H1 (cell line): ENCODE measurements at regions not wholly inside any gene's neighbourhood (a gene's known extent, or its start where the extent isn't known, plus 50 kb on each side); places are given as distances from the start of the nearest gene placed in this dataset.

ENCODE experiments used
- CTCF ChIA-PET: fragments of 300-600 bp; sonication (Branson Sonifier 250); formaldehyde crosslinking; loops from one replicate; lab custom pipeline; 2021; ENCODE audit not compliant: partially characterized antibody; lab: Charles Lee
- POLR2A ChIA-PET: fragments of 300-600 bp; sonication (Branson Sonifier 250); formaldehyde crosslinking; loops from one replicate; lab custom pipeline; 2021; ENCODE audit warnings: inconsistent platforms; ENCODE audit not compliant: partially characterized antibody; lab: Charles Lee
- DNase-seq, 2 experiments: peaks; one replicate each; pipeline versions ENCODE4 v3.0.0 to v3.0.0-alpha.2; 2010 to 2022; ENCODE audit warnings: low spot score in 2 of 2, low read depth in 1 of 2, mixed read lengths in 1 of 2
- FAIRE-seq: peaks from 2 replicates; lab custom pipeline; 2011; peaks lifted over from hg19 to GRCh38; lab: Jason Lieb, UNC
- H2AFZ ChIP-seq: 2 replicates; pipeline ENCODE4 v1.8.1; 2012; ENCODE audit warnings: low read length, inconsistent platforms
- H2AK5ac ChIP-seq: 2 replicates; pipeline ENCODE4 v1.6.1; 2013; ENCODE audit warnings: low read depth, low read length
- H2BK120ac ChIP-seq: replicated peaks from 2 replicates; pipeline ENCODE3; 2013; ENCODE audit warnings: low read depth, low read length, inconsistent platforms
- H2BK12ac ChIP-seq: 2 replicates; pipeline ENCODE4 v1.6.1; 2013; ENCODE audit warnings: low read depth, low read length
- H2BK15ac ChIP-seq: 2 replicates; pipeline ENCODE4 v1.6.1; 2013; ENCODE audit warnings: low read length
- H2BK20ac ChIP-seq: 2 replicates; pipeline ENCODE4 v1.6.1; 2013; ENCODE audit warnings: low read length
- H2BK5ac ChIP-seq: 2 replicates; pipeline ENCODE4 v1.6.1; 2013; ENCODE audit warnings: low read depth, low read length
- H3K14ac ChIP-seq: 2 replicates; pipeline ENCODE4 v1.6.1; 2013; ENCODE audit warnings: inconsistent platforms; ENCODE audit not compliant: insufficient read length
- H3K18ac ChIP-seq: 2 replicates; pipeline ENCODE4 v1.6.1; 2013; ENCODE audit warnings: low read length; ENCODE audit errors: extremely low read depth
- H3K23ac ChIP-seq: 2 replicates; pipeline ENCODE4 v1.6.1; 2013; ENCODE audit warnings: inconsistent platforms; ENCODE audit not compliant: insufficient read length
- H3K23me2 ChIP-seq: 2 replicates; pipeline ENCODE4 v1.6.1; 2013; ENCODE audit warnings: low read depth, low read length
- H3K27ac ChIP-seq: 2 replicates; pipeline ENCODE4 v1.6.1; 2011; ENCODE audit warnings: low read depth, low read length, inconsistent platforms
- H3K27me3 ChIP-seq, 4 experiments: replicated peaks in 1 of 4; 1 replicate in 1 of 4; 2 replicates in 3 of 4; pipeline versions ENCODE4 v1.6.1 to v1.8.1; 2011 to 2013; ENCODE audit warnings: low read length in 3 of 4, mild to moderate bottlenecking in 3 of 4, inconsistent platforms in 2 of 4, mixed read lengths in 2 of 4, moderate library complexity in 1 of 4; ENCODE audit not compliant: control insufficient read depth in 3 of 4, insufficient read depth in 3 of 4; ENCODE audit errors: extremely low read depth in 1 of 4
- H3K36me3 ChIP-seq, 4 experiments: 2 replicates each; pipeline versions ENCODE4 v1.6.1 to v1.8.1; 2011 to 2013; ENCODE audit warnings: mild to moderate bottlenecking in 4 of 4, low read length in 3 of 4, moderate library complexity in 2 of 4, control low read depth in 1 of 4, inconsistent platforms in 1 of 4; ENCODE audit not compliant: insufficient read depth in 4 of 4, control insufficient read depth in 2 of 4
- H3K4ac ChIP-seq: replicated peaks from 2 replicates; pipeline ENCODE3; 2013; ENCODE audit warnings: low read length, low read depth, mixed read lengths, inconsistent platforms; ENCODE audit not compliant: insufficient read length
- H3K4me1 ChIP-seq, 4 experiments: replicated peaks in 1 of 4; 1 replicate in 1 of 4; 2 replicates in 3 of 4; pipeline versions ENCODE4 v1.6.1 to v1.8.1; 2011 to 2013; ENCODE audit warnings: low read length in 3 of 4, inconsistent platforms in 2 of 4, mixed read lengths in 1 of 4; ENCODE audit not compliant: insufficient read depth in 4 of 4, control insufficient read depth in 3 of 4
- H3K4me2 ChIP-seq, 2 experiments: 2 replicates each; pipeline versions ENCODE4 v1.6.1 to v1.8.1; 2011 to 2013; ENCODE audit warnings: low read depth in 2 of 2, low read length in 2 of 2, control low read depth in 1 of 2, inconsistent platforms in 1 of 2, mild to moderate bottlenecking in 1 of 2; ENCODE audit not compliant: insufficient read depth in 1 of 2
- H3K4me3 ChIP-seq, 4 experiments: fragments of 200-600, 300-600 bp in 1 of 4; sonication (generic), shearing (Covaris generic), sonication (Bioruptor Twin) in 1 of 4; 2 replicates each; pipeline versions ENCODE4 v1.5.1 to v1.8.1; 2011 to 2016; ENCODE audit warnings: low read length in 4 of 4, low read depth in 3 of 4, control low read depth in 2 of 4, inconsistent platforms in 2 of 4, mild to moderate bottlenecking in 2 of 4, mixed read lengths in 1 of 4, moderate library complexity in 1 of 4; ENCODE audit not compliant: insufficient read depth in 2 of 4; ENCODE audit errors: extremely low read depth in 1 of 4
- H3K56ac ChIP-seq: replicated peaks from 2 replicates; pipeline ENCODE3; 2013; ENCODE audit warnings: low read depth, mild to moderate bottlenecking, mixed read lengths, low read length, inconsistent platforms; ENCODE audit not compliant: insufficient read length
- H3K79me1 ChIP-seq: 2 replicates; pipeline ENCODE4 v1.6.1; 2013; ENCODE audit warnings: low read depth, low read length, control low read depth
- H3K79me2 ChIP-seq, 2 experiments: 2 replicates each; pipeline versions ENCODE4 v1.6.1 to v1.8.1; 2012 to 2013; ENCODE audit warnings: low read length in 2 of 2, mild to moderate bottlenecking in 2 of 2, inconsistent platforms in 1 of 2; ENCODE audit not compliant: insufficient read depth in 2 of 2, control insufficient read depth in 1 of 2
- H3K9ac ChIP-seq, 4 experiments: replicated peaks in 1 of 4; 1 replicate in 1 of 4; 2 replicates in 3 of 4; pipeline versions ENCODE4 v1.6.1 to v1.8.1; 2011 to 2013; ENCODE audit warnings: low read depth in 3 of 4, low read length in 3 of 4, control low read depth in 2 of 4, mild to moderate bottlenecking in 2 of 4, moderate library complexity in 2 of 4, inconsistent platforms in 1 of 4; ENCODE audit errors: extremely low read depth in 1 of 4
- H3K9me3 ChIP-seq, 2 experiments: 2 replicates each; pipeline versions ENCODE4 v1.6.1 to v1.8.1; 2012 to 2013; ENCODE audit warnings: mild to moderate bottlenecking in 2 of 2, moderate library complexity in 2 of 2, control low read depth in 1 of 2, inconsistent platforms in 1 of 2, low read depth in 1 of 2, low read length in 1 of 2, mixed read lengths in 1 of 2; ENCODE audit not compliant: insufficient read depth in 2 of 2
- H4K20me1 ChIP-seq, 2 experiments: replicated peaks in 1 of 2; 2 replicates each; pipeline versions ENCODE3 to v1.8.1; 2011 to 2013; ENCODE audit warnings: inconsistent platforms in 2 of 2, low read length in 2 of 2, mild to moderate bottlenecking in 1 of 2; ENCODE audit not compliant: insufficient read depth in 2 of 2, control insufficient read depth in 1 of 2
- H4K5ac ChIP-seq: 2 replicates; pipeline ENCODE4 v1.6.1; 2013; ENCODE audit warnings: low read length, low read depth, mixed read lengths, inconsistent platforms; ENCODE audit not compliant: insufficient read length
- H4K8ac ChIP-seq: 2 replicates; pipeline ENCODE4 v1.8.0; 2013; ENCODE audit warnings: mild to moderate bottlenecking, moderate library complexity, low read length, inconsistent platforms; ENCODE audit not compliant: insufficient read depth; ENCODE audit errors: extremely low read depth
- H4K91ac ChIP-seq: replicated peaks from 2 replicates; pipeline ENCODE3; 2013; ENCODE audit warnings: low read length, mixed read lengths, inconsistent platforms; ENCODE audit not compliant: insufficient read length
- ATF3 ChIP-seq: IDR thresholded peaks from 2 replicates; pipeline ENCODE4 v1.6.1; 2011; ENCODE audit warnings: low read depth, mild to moderate bottlenecking, low read length; ENCODE audit not compliant: insufficient read depth
- CTCF ChIP-seq, 3 experiments: IDR thresholded peaks; 1 replicate in 2 of 3; 2 replicates in 1 of 3; pipeline versions ENCODE4 v1.5.1 to v1.6.1; 2011; ENCODE audit warnings: low read length in 3 of 3, mild to moderate bottlenecking in 3 of 3, inconsistent platforms in 2 of 3, low read depth in 1 of 3, moderate library complexity in 1 of 3; ENCODE audit not compliant: insufficient read depth in 1 of 3; ENCODE audit errors: control extremely low read depth in 1 of 3
- E2F6 ChIP-seq: IDR thresholded peaks from 2 replicates; pipeline ENCODE4 v1.6.1; 2012; ENCODE audit warnings: inconsistent platforms
- KDM1A ChIP-seq: fragments of 200-600, 300-600 bp; sonication (generic); IDR thresholded peaks from 2 replicates; pipeline ENCODE4 v1.7.1; 2016; ENCODE audit warnings: mild to moderate bottlenecking, low read length, borderline replicate concordance
- NRF1 ChIP-seq: IDR thresholded peaks from 2 replicates; pipeline ENCODE4 v1.6.1; 2011; ENCODE audit warnings: mild to moderate bottlenecking, low read depth, low read length, improper control_type of control experiment
- RAD21 ChIP-seq, 2 experiments: IDR thresholded peaks in 1 of 2; conservative IDR thresholded peaks in 1 of 2; 2 replicates each; pipeline ENCODE4 v1.6.1; 2011; ENCODE audit warnings: low read depth in 2 of 2, low read length in 2 of 2, improper control_type of control experiment in 1 of 2, inconsistent platforms in 1 of 2, mild to moderate bottlenecking in 1 of 2, moderate library complexity in 1 of 2
- SIX5 ChIP-seq: IDR thresholded peaks from 2 replicates; pipeline ENCODE4 v1.6.1; 2011; ENCODE audit warnings: mild to moderate bottlenecking, low read depth, low read length
- SP2 ChIP-seq: IDR thresholded peaks from 2 replicates; pipeline ENCODE4 v1.6.1; 2012; ENCODE audit warnings: mild to moderate bottlenecking, low read length, inconsistent platforms
- WGBS, 2 experiments: shearing (Covaris generic) in 1 of 2; methylation state at CpG; one replicate each; pipeline versions ENCODE4 v1.1.6 to v1.1.7; 2013 to 2015; ENCODE audit warnings: low lambda C conversion rate in 2 of 2, mixed read lengths in 2 of 2, inconsistent platforms in 1 of 2, low coverage in 1 of 2, missing lambda C conversion rate in 1 of 2; ENCODE audit not compliant: insufficient replicate concordance in 2 of 2, insufficient coverage in 1 of 2, insufficient read length in 1 of 2; ENCODE audit errors: extremely low coverage in 1 of 2, missing lambda C conversion rate in 1 of 2; 5-methylcytosine and 5-hydroxymethylcytosine counted together

GRCh38 chr9:82720515-82720914, 342.4 kb downstream of the RASEF start:
- Histone ChIP-seq H3K23me2 (no peaks in the 10 kb centered on the region), H3K23ac (no peak overlapping the region), H2BK5ac (no peak overlapping the region), H3K79me1 (no peaks in the 10 kb centered on the region), H3K4me1 (no peaks in the 10 kb centered on the region), H3K79me2 (no peaks in the 10 kb centered on the region), H4K5ac (no peak overlapping the region), H3K4ac (no peak overlapping the region), H4K91ac (no peak overlapping the region), H2BK15ac (no peak overlapping the region), H2BK12ac (no peak overlapping the region), H3K27ac (no peak overlapping the region), H3K56ac (no peak overlapping the region), H2AK5ac (no peak overlapping the region), H3K4me3 (no peak overlapping the region), H4K8ac (no peak overlapping the region), H2BK20ac (no peak overlapping the region), H2BK120ac (no peak overlapping the region), H2AFZ (no peak overlapping the region), H3K36me3 (no peaks in the 10 kb centered on the region), H3K14ac (no peak overlapping the region), H3K18ac (no peak overlapping the region), H4K20me1 (no peaks in the 10 kb centered on the region), H3K9ac (no peak overlapping the region), H3K27me3 (no peaks in the 10 kb centered on the region), H3K9me3 (peaks cover 0 to 6% of the 10 kb centered on the region in 2 experiments; a peak in 1 of 4 replicates), H3K4me2 (no peak overlapping the region)
- FAIRE-seq (no peak), DNase-seq (no peak)
- POLR2A ChIA-PET: no interaction called here
- WGBS, 2 experiments: 78% methylated on average over 1 of the region's 1 CpG; no CpG with 5 or more reads in 1 of the 2 experiments
- CTCF ChIA-PET: interaction anchor here (0.6 kb wide), 1 partner anchor 216 kb away, joined by 3 read pairs; no protein-coding TSS in a partner anchor
- TF ChIP-seq NRF1 (no peak), RAD21 (IDR thresholded peaks at IDR 0.05 in 1 of 2, conservative IDR thresholded peaks at IDR 0.05 in 1 of 2; ENCODE audit: low read depth in 2 of 2, low read length in 2 of 2) (no peak), E2F6 (no peak), KDM1A (no peak), SP2 (no peak), SIX5 (no peak), CTCF (IDR thresholded peaks at IDR 0.05; ENCODE audit: control extremely low read depth in 1 of 3, insufficient read depth in 1 of 3, low read depth in 1 of 3, low read length in 3 of 3) (no peak), ATF3 (no peak)
